ENCODE measurements at regions not wholly inside any gene's neighbourhood (a gene's known extent, or its start where the extent isn't known, plus 50 kb on each side); places are given as distances from the start of the nearest gene placed in this dataset.
"Not testable (repeated sequence)": the region's sequence is repeated elsewhere in the genome, so short reads cannot be mapped to it uniquely, and the experiment has no call there.

DNA sequence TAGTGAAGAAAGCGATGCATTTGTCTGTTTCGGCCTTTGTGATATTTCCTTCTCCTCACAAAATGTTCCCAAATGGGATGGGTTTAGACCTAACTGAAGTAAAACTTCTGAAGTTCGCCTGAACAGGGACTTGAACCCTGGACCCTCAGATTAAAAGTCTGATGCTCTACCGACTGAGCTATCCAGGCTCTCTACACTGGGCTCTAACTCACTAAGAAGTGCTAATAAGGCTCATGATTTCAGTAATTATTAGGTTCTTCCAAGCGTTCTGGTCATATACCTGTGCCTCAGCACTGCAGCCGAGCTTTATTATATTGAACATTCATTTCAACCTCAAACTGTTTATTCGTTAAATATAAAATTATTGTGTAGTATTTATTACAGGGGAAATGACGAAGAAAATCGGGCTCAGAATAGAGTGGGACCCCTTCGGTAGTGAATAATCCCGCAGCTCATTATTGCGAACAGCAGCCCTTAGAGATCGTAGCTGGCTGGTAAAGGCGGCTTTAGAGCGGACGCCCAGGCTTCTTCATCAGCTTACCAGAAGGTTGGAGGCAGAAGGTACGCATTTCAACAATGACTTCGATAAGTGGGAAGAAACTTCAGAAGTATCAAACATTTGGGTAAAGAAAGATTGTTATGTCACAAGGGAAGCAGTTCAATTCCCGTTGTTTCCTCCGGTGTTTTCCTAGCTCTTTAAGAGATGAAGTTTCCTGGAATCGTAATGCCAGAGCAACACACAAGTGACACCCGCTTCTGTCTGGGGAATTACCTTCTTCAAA is 119.0 kb upstream of the ZNF184 start:
- Histone ChIP-seq H2AK5ac (ENCODE audit: low read depth, low read length) (no peak overlapping the region), H3K14ac (replicated peaks; ENCODE audit: low read depth, low read length) (no peak overlapping the region), H3K36me3 (ENCODE audit: control insufficient read depth, insufficient read depth, low read length) (no peaks in the 10 kb centered on the region), H3K9me1 (ENCODE audit: insufficient read depth, low read length) (no peaks in the 10 kb centered on the region), H3K79me1 (ENCODE audit: low read depth in 1 of 2, low read length in 2 of 2) (no peaks in the 10 kb centered on the region), H2AK9ac (replicated peaks; ENCODE audit: low read depth, low read length, poor library complexity) (no peak overlapping the region), H2BK20ac (ENCODE audit: low read depth, low read length) (no peak overlapping the region), H3K9me3 (ENCODE audit: control insufficient read depth, insufficient read depth, low read length) (no peaks in the 10 kb centered on the region), H4K8ac (ENCODE audit: low read depth in 2 of 2, low read length in 2 of 2) (no peak overlapping the region), H2BK5ac (ENCODE audit: low read depth, low read length, poor library complexity, severe bottlenecking) (no peak overlapping the region), H3K9ac (ENCODE audit: low read depth, low read length) (no peak overlapping the region), H4K20me1 (ENCODE audit: insufficient read depth, low read length) (no peaks in the 10 kb centered on the region), H3K18ac (ENCODE audit: low read depth, low read length) (no peak overlapping the region), H3K4ac (ENCODE audit: low read depth, low read length) (no peak overlapping the region), H2BK15ac (ENCODE audit: low read depth, low read length) (no peak overlapping the region), H2AFZ (replicated peaks; ENCODE audit: low read length, poor library complexity) (no peak overlapping the region), H3K23ac (ENCODE audit: low read depth, low read length) (no peak overlapping the region), H4K91ac (ENCODE audit: insufficient read depth, low read depth, low read length) (no peak overlapping the region), H3K4me3 (ENCODE audit: insufficient read depth, low read depth, low read length) (peak overlapping the region; percentile 31; the same call in 1 of the 2 replicates), H3K4me1 (ENCODE audit: control insufficient read depth, insufficient read depth, low read length) (no peaks in the 10 kb centered on the region), H3K27ac (ENCODE audit: insufficient read depth, low read length) (no peak overlapping the region), H2BK120ac (ENCODE audit: low read depth, low read length) (no peak overlapping the region), H3K4me2 (ENCODE audit: low read depth, low read length) (peak overlapping the region; percentile 69), H4K5ac (ENCODE audit: low read depth, low read length) (no peak overlapping the region), H3K27me3 (ENCODE audit: control insufficient read depth, insufficient read depth, low read length) (no peaks in the 10 kb centered on the region), H3K56ac (ENCODE audit: extremely low read depth, insufficient read depth, low read length) (no peak overlapping the region)
- ChIA-PET CTCF (interaction anchor here (0.5 kb wide), 1 partner anchor 440 kb away, joined by 7 read pairs; no protein-coding TSS in a partner anchor), POLR2A (ENCODE audit: unreplicated experiment) (no interaction called here)
- in situ Hi-C loops (cut with MboI; ENCODE audit: low sequenced_read_pairs) (no loop called here), intact Hi-C loops (cut with micrococcal nuclease) (loop anchor here (2.0 to 5.0 kb wide), 2 partner anchors 45 to 161 kb away; no protein-coding TSS in a partner anchor), dilution Hi-C loops (cut with HindIII; ENCODE audit: low sequenced_read_pairs, unreplicated experiment) (no loop called here)
- ATAC-seq (ENCODE audit: low read depth) (peak; percentile 43), DNase-seq (peak; percentile 52)
- no TSS peak for BruUV-seq (replicated peaks)
- WGBS, 2 experiments (ENCODE audit: extremely low coverage in 2 of 2, insufficient read length in 1 of 2), result 0% methylated on average over 4 of the region's 22 CpGs; no CpG with 5 or more reads in 1 of the 2 experiments
- TF ChIP-seq CEBPB (IDR thresholded peaks at IDR 0.05; ENCODE audit: low read depth, low read length) (no peak), RAD21 (IDR thresholded peaks at IDR 0.05; ENCODE audit: low read length) (no peak), FOS (IDR thresholded peaks at IDR 0.05; ENCODE audit: low read depth, low read length) (peak; percentile 65; the same call in 1 of the 2 replicates), BHLHE40 (IDR thresholded peaks at IDR 0.05; ENCODE audit: low read depth, low read length) (no peak), NFE2L2 (IDR thresholded peaks at IDR 0.05; ENCODE audit: low read depth, low read length) (no peak)
- TF ChIP-seq, protein P1, sequence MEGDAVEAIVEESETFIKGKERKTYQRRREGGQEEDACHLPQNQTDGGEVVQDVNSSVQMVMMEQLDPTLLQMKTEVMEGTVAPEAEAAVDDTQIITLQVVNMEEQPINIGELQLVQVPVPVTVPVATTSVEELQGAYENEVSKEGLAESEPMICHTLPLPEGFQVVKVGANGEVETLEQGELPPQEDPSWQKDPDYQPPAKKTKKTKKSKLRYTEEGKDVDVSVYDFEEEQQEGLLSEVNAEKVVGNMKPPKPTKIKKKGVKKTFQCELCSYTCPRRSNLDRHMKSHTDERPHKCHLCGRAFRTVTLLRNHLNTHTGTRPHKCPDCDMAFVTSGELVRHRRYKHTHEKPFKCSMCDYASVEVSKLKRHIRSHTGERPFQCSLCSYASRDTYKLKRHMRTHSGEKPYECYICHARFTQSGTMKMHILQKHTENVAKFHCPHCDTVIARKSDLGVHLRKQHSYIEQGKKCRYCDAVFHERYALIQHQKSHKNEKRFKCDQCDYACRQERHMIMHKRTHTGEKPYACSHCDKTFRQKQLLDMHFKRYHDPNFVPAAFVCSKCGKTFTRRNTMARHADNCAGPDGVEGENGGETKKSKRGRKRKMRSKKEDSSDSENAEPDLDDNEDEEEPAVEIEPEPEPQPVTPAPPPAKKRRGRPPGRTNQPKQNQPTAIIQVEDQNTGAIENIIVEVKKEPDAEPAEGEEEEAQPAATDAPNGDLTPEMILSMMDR (conservative IDR thresholded peaks at IDR 0.05; ENCODE audit: low read depth, low read length), result no peak

DNA sequence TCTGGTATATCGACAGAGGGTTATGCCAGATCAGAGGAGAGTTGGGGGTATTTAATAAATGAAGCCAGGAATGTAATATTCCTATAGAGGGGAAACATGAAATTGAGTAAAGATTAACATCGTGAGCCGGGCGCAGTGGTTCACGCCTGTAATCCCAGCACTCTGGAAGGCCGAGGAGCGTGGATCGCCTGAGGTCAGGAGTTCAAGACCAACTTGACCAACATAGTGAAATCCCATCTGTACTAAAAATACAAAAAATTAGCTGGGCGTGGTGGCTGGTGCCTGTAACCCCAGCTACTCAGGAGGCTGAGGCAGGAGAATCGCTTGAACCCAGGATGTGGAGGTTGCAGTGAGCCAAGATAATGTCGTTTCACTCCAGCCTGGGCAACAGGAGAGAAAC is 112.4 kb upstream of the ZNF184 start:
- H3K18ac ChIP-seq (ENCODE audit: low read depth, low read length); H4K8ac ChIP-seq (ENCODE audit: low read depth in 2 of 2, low read length in 2 of 2); H3K14ac ChIP-seq (replicated peaks; ENCODE audit: low read depth, low read length); H2AK9ac ChIP-seq (replicated peaks; ENCODE audit: low read depth, low read length, poor library complexity); H2BK15ac ChIP-seq (ENCODE audit: low read depth, low read length); H3K4ac ChIP-seq (ENCODE audit: low read depth, low read length); POLR2A ChIA-PET (ENCODE audit: unreplicated experiment); H2BK5ac ChIP-seq (ENCODE audit: low read depth, low read length, poor library complexity, severe bottlenecking); H2AFZ ChIP-seq (replicated peaks; ENCODE audit: low read length, poor library complexity); H3K27ac ChIP-seq (ENCODE audit: insufficient read depth, low read length); H4K91ac ChIP-seq (ENCODE audit: insufficient read depth, low read depth, low read length); H3K4me1 ChIP-seq (ENCODE audit: control insufficient read depth, insufficient read depth, low read length); H3K9me3 ChIP-seq (ENCODE audit: control insufficient read depth, insufficient read depth, low read length); in situ Hi-C loops (cut with MboI; ENCODE audit: low sequenced_read_pairs); H3K9ac ChIP-seq (ENCODE audit: low read depth, low read length); H3K4me2 ChIP-seq (ENCODE audit: low read depth, low read length); H2AK5ac ChIP-seq (ENCODE audit: low read depth, low read length); H4K20me1 ChIP-seq (ENCODE audit: insufficient read depth, low read length); CTCF ChIA-PET; H4K5ac ChIP-seq (ENCODE audit: low read depth, low read length); H3K23ac ChIP-seq (ENCODE audit: low read depth, low read length); H3K9me1 ChIP-seq (ENCODE audit: insufficient read depth, low read length); H3K4me3 ChIP-seq (ENCODE audit: insufficient read depth, low read depth, low read length); ATAC-seq (ENCODE audit: low read depth); H3K36me3 ChIP-seq (ENCODE audit: control insufficient read depth, insufficient read depth, low read length); BruUV-seq (replicated peaks); DNase-seq; H2BK120ac ChIP-seq (ENCODE audit: low read depth, low read length); intact Hi-C loops (cut with micrococcal nuclease); H3K56ac ChIP-seq (ENCODE audit: extremely low read depth, insufficient read depth, low read length); dilution Hi-C loops (cut with HindIII; ENCODE audit: low sequenced_read_pairs, unreplicated experiment); H3K27me3 ChIP-seq (ENCODE audit: control insufficient read depth, insufficient read depth, low read length); H2BK20ac ChIP-seq (ENCODE audit: low read depth, low read length); H3K79me1 ChIP-seq (ENCODE audit: low read depth in 1 of 2, low read length in 2 of 2): not testable (repeated sequence)
- WGBS, 2 experiments (ENCODE audit: extremely low coverage in 2 of 2, insufficient read length in 1 of 2), result 67% methylated on average over 6 of the region's 11 CpGs; no CpG with 5 or more reads in 1 of the 2 experiments

All from IMR-90 (cell line).